GM21576 (cell line): ENCODE measurements at regions not wholly inside any gene's neighbourhood (a gene's known extent, or its start where the extent isn't known, plus 50 kb on each side); places are given as distances from the start of the nearest gene placed in this dataset.
"Not testable (repeated sequence)": the region's sequence is repeated elsewhere in the genome, so short reads cannot be mapped to it uniquely, and the experiment has no call there.

ENCODE experiments used
- ATAC-seq: cut with Tn5 transposase; IDR thresholded peaks from one replicate; pipeline ENCODE4 v1.9.1; 2021; ENCODE audit warnings: mild to moderate bottlenecking, moderate library complexity; ENCODE audit not compliant: unreplicated experiment

DNA sequence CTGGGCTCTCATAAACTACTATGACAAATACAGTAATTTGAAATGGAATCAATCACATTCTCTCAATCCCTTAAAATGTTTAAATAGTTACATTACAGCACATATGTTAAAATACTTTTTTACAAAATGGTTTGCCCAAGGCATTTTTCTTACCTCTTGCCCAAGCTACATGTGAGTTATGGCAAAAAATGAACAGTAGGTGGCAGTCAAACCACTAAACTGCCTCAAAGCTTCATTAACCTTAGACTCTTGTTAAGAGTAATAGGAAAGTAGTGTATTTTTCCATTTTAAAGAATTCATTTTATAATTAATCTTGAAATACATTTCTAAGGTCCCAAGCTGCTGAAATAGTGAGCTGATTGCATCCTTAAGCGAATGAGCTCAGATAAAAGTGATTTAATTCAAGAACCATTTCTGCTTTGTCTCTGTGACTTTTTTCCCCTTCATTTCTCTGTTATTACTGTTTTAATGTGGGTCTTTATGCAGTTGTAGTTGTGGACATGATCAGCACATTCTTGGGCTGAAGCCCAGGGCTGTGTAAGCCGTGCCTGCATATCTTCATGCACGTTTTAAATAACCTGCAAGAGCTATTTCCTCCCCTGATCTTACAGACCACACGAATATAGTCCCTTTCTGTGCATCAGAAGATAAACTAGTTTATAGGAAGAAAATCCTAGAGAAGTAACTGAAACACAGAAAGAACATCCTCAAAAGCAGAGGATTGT lies 311.8 kb downstream of the LNPK start:
- peak; percentile 66 for ATAC-seq

DNA sequence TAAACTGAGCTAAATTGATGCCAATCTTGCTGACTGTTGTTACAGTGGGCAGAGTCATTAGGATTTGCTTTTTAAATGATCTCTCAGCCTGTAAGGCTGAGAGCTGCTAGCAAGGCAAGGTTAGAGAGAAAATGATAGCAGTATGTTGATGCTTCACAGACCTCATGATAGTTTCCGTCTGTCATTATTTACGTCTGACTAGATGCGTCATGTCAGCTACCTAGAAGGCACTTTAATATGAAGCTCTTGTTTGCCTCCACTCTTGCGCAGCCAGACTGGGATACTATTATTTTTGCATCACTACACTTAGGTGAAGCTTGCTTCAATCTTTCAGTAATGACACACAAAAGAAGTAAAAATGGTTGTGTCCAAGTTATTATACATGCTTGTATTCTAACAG lies 313.8 kb downstream of the LNPK start:
- ATAC-seq = no peak

DNA sequence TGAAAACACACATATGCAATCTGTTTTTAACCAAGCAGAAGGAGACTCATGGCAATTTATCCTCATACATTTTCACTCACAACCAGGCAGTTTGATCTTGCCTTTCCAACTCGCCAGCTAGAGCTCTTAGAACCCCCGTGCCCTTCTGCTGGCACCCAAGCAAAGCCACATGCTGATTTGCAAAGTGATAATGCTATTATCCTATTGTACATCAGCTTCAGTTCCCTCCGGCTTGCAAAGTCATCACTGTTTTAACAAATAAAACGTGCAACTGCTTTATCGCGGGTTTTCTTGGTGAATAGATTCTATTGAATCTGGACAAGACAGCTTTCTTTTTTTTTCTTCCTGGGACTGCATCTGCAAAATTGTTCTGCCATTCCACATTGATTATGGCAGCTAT lies 314.6 kb downstream of the LNPK start:
- ATAC-seq = no peak

DNA sequence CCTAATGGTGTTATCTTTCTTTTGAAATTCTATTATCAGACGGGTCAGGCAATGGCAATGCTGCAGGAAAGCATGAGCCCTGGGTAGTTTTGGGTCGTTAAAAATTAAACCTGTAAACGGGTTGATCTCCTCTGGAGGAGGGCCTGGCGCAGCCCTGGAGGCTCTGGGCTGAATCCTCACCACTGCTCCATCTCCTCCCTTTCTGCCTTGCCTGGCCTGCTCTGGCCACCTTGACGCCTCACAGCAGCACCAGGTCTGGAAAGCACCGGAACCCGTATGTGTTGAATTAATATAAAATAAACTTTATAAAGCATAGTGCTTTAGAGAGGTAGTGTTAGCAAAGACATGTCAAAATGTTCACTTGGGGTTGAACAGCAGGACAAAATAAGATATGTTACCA lies 316.1 kb downstream of the LNPK start:
- no peak for ATAC-seq

DNA sequence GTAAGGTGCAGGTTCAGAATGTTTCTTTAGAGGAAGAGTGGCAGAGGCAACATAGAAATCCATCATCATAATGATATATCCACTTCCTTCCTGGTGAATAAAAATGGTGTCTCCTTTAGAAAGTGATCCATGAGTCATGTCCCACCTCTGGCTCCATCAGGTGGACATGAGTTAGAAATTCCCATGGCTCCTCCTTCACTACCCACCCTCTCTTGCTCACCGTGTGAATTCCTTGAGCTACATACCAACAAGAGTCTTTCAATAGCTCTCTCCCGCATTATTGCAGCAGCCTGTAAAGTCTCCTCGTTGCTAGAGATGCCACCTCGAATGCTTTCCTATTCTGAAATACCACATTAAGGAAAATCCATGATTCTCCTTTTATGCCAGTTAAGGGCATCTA lies 317.6 kb downstream of the LNPK start:
- ATAC-seq = no peak

DNA sequence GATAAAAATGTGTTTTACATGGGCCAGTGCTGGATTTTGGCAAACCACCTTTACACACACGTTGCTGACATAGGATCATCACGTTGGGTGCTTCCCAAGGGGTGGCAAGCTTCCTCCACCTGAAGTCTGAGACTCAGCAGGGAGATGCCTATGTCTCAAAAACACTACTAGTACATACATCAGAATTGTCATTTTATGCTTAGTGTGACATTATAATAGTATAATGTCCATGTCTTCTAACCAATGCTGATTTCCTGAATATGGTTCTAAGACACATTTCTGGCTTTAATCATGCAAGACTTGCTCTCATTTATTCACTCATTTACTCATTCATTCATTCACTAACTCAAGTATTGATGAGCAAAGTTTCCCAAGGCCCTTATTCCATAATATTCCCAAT lies 322.3 kb downstream of the LNPK start:
- no peak for ATAC-seq

DNA sequence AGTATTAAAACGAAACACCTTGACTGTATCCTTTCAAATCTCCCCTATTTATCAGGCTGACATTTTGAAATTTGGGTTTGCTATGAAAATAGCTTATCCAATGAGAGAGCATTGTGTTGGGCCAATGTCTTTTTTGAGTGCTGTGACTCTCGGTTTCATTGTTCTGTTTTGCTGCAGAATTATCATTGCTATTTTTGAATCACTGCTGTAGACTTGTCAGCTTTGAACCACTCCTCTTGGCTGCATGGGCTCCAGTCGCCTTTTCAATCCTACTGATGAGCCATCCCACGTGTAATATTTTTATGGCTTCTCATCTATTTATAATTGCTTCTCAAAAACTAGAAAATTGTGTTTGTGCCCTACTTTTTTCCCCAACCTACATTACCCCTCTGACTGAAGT lies 322.8 kb downstream of the LNPK start:
- no peak for ATAC-seq

DNA sequence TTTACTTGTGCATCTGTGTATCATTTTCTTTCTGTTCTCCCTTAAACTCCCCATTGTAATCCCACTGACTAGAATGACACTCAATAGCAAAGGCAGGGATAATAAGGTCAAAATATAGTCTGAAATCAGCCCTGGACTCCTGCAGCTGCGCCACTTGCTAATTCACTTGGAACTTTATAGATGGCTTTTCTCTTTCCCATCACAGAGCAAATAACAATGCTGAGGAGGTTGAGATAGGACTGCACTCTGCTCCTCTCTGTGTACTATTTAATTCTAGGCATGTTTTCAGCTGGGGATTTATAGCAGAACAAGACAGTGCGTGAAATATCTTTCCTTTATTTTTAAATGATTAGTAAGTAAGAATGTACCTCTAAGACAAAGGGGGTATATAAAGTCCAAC lies 324.2 kb downstream of the LNPK start:
- no peak for ATAC-seq

DNA sequence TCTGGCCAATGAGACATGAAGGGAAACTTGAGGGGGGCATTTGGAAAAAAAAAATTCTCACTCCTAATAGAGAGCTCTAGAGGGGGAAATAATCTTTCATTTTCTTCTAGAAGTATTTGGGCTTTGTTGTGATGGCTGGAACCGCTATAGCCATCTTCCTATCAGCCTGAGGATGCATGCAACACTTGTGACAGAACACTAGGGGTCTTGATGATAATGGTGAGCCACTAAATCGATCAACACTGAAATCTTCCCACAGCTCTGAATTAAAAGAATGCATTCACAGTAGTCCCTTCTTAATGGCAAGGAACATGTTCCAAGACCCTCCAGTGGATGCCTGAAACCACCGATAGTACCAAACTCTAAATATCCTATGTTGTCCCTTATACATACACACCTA lies 325.3 kb downstream of the LNPK start:
- no peak for ATAC-seq

DNA sequence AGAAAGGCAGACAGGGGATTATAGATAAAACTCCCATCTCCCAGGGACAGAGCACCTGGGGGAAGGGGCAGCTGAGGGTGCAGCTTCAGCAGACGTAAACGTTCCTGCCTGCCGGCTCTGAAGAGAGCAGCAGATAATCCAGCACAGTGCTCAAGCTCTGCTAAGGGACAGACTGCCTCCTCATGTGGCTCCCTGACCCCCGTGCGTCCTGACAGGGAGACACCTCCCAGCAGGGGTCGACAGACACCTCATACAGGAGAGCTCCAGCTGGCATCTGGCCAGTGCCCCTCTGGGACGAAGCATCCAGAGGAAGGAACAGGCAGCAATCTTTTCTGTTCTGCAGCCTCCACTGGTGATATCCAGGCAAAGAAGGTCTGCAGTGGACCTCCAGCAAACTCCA lies 333.3 kb downstream of the LNPK start:
- ATAC-seq = not testable (repeated sequence)

DNA sequence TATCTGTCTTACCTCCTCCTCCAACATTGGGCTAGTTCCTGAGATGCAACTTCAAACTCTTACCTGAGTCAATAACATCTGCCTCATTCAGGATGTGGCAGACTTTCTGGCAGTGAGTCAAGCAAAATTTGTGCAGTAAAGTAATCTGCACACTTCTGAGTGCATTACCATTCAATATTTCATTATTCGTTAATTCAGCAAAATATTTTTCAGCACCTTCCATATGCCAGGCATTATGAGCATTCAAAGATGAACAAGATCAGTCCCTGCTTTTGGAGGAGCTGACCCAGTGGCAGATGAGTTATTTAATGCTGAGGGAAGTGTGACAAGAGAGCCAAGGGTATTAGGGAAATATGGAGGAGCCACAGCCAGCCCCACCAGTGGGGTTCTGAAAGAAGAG lies 339.7 kb downstream of the LNPK start:
- no peak for ATAC-seq

DNA sequence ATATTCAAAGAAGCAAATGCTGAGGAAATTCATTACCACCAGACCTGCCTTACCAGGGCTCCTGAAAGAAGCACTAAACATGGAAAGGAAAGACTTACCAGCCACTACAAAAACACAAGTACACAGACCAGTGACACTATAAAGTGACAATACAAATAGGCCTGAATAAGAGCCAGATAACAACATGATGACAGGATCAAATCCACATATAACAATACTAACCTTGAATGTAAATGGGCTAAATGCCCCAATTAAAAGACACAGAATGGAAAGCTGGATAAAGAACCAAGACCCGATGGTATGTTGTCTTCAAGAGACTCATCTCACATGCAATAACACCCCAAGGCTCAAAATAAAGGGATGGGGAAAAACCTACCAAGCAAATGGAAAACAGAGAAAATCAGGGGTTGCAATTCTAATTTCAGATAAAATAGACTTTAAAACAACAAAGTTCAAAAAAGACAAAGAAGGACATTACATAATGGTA lies 353.4 kb downstream of the LNPK start:
- no peak for ATAC-seq

DNA sequence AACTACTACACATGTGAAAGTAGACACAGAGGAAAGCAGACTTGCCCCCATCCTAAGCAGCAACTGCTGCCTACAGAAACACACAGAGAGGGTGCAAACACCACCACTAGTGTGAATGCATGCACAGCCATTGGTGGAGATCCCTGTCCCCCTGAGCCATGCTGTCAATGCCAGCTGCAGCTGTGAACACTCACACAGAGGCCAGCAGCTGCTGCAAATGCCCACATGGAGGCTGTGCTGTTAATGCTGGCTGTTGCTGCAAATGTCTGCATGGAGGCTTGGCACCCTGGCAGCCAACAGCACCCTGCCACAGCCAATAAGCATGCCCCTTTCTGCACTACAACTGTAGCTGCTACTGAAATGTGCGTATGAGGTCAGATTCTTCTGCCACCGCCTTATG lies 355.0 kb downstream of the LNPK start:
- ATAC-seq = no peak

DNA sequence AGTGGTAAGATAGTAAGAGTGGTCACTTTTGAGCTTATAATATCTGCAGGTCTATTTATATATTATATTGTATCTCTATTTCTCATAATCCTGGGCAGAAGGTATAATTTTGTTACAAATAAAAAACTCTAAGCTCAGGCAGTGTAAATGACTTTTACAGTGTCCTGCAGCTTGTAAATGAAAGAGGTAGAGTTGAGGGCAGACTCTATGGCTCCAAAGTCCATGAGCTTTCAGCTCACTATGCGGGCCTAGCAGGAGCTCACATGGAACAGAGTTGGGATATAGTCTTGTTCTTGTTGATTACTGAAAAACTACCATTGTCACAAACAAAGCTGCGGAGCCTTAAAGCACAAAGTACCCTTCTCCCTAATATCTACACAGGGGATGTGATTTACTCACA lies 361.4 kb downstream of the LNPK start:
- ATAC-seq = no peak

DNA sequence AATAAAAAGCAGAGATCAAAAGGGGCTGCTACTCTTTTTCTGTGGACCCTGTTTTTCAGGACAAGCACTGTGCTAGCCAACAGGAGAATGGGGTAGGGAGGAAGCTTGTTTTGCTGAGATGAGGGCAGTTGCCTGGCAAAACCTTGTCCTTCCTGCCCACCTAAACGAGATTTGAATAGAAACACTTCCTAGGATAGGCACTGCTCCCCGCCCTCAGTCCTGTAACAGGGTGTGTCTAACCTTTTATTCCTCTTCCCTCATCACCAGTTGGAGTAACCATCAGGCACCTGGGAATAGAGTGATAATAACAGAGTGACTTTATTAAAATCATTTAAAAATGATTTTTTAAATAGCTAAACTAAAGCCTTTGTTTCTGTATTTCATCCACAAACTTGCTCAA lies 368.8 kb downstream of the LNPK start:
- ATAC-seq = no peak

DNA sequence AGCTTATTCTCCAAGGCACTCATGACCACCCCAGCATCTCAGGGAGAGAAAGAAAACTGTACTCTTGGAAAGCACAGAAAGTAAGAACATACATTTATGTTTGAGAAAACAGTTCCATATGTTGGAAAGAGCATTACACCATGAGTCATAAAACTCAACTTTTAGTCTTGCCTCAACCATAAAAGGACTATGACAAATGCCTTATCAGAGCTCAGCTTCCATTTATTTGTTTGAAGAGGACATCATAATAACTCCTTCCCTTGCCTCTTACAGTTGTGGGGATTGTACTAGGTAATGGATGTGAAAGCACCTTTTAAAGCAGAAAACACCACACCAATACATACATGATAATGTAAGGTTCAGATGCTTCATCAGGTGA lies 370.8 kb downstream of the LNPK start:
- no peak for ATAC-seq

DNA sequence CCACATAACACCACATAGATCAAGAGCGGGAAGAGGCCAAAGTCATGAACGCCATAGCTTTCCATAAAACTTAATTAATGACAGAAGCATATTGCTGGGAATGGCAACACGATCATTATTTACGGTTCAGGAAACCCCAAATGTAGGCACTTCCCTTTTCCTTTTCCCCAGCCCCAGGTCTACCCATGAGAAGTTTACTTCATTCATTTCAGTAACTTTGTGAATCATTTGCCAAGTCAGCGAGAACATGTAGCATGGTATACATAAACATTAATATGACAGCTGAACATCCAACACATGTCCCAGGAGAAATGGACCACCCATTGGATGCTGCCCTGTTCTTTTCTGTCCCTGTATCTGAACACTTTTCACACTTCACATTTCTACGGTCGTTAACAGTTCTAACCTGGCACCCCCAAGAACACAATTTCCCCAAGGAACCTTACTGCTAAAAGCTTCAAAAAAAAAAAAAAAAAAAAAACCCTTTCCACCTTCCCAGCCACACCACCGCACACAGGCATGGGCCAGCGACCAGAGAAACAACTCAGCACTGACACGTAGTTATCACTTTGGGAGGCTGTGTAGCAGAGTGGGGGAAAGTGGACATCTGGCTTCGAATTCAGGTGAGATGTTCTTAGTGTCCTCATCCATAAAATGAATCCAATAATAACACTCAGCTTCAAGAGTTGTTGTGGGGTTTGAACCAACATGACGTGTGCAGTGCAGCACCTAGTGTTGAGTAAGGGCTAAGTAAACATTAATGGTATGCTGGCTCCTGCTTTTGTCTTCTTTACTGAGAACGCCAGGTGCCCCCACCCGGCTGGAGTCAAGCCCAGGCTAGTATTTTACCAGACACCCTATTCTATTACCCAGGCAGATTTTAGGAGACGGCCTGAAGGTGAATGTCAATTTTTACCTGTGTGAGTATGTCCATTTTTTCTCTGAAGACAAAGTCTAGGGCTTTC lies 371.5 kb downstream of the LNPK start:
- ATAC-seq = no peak

DNA sequence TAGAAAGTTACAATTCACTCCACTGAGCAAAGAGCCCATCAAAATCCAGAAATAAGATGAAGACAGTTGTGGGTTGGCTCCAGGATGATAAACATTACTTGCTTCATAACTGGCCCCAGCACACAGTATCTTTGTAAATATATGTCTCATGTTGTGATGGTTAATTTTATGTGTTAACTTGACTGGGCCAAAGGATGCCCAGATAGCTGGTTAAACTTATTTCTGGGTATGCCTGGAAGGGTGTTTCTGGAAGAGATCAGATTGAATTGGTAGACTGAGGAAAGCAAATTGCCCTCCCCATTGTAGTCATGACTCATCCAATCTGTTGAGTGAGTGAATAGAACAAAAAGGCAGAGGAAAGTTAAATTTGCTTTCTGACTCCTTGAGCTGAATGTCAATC lies 373.8 kb downstream of the LNPK start:
- ATAC-seq = no peak

DNA sequence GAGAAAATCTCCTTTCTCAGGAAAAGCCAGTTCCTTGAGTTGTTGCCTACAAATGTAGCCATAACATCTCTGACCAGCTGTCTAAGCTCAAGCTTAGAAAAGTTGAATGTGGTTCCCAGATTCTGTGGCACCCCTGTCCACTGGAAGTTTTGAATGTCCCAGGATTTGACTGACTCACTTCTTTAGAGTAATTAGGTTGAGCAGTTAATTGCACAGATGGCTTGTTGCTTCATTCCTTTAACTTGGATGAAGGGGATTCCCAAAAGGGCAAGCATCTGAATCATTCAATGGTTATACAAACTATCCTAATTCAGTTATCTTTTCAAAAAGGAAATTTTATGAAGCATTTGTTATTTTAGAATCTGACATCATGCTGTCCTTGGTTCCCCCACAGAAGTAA lies 374.7 kb downstream of the LNPK start:
- no peak for ATAC-seq

DNA sequence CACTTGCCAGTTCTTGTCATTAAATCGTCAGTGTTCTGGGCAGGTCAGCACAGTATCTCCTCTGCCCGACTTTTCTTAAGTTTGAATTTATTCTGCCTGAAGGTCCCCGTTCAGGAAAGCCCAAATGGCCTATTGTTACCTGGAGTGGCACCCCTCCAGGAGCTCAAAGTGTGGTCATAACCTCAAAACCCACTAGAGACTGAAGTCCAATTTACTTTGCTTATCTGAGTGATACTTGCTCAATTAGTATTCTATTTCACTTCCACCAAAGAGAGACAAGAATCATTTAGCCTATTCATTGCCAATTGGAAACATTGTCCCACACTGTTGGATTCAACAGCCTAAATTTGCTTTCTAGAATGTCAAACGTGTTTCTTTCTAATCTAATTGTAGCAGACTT lies 375.3 kb downstream of the LNPK start:
- no peak for ATAC-seq

DNA sequence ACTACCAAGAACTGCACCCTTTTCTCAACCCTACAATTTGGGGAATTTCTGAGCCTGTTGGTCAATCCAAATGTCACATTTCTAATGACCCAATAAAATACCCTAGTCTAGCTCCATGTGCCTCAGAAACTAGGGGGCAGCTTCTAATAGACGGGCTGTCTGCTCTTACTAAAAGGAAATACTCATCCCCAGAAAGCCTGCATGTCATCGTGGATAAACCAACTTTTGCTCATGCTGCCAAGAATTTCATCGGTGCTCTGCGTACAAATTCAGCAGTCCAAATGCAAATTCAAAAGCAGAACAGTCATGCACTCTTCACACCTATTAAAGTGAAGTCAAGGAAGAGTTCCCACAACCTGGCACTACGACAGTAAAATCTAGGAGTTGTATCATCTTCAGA lies 377.3 kb downstream of the LNPK start:
- no peak for ATAC-seq

DNA sequence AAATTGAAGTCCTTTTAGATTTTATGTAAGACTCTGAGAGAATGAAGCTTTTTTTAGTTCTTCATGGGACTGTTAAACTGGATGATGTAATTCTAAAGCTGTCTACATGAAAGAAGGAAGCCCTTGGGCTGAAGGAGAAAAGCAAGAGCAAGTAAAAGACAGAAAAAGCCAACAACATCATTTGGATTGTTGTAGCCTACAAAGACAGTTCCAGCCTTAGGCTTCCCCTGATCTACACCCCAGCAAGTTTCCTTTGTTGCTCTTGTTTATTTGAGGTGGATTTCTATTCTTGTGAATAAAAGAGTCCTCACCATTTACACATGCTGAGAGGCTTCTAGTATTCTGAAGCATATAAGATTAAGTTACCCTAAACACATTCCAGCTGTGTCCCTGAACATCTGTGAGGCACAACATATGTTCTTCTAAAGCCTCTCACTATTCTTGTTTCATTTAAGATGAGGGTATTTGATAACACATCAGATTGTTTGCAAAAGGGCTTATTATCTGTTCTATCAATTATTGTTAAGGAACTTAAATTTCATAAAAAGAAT lies 377.8 kb downstream of the LNPK start:
- ATAC-seq = no peak
